Breast epithelium (tissue), 4 donors: ENCODE measurements at regions not wholly inside any gene's neighbourhood (a gene's known extent, or its start where the extent isn't known, plus 50 kb on each side); places are given as distances from the start of the nearest gene placed in this dataset.

Experiments
- DNase-seq, 2 donors: peaks; one replicate each; pipeline ENCODE4 v3.0.0-alpha.2; 2019; ENCODE audit warnings: low spot score in 2 of 2
- H3K27ac ChIP-seq, 2 donors: fragments of 200-600 bp; sonication (generic) in 1 of 2; one replicate each; pipeline ENCODE4 v1.5.1; 2016 to 2019; ENCODE audit warnings: mild to moderate bottlenecking in 1 of 2
- H3K27me3 ChIP-seq, 2 donors: fragments of 200-600 bp; sonication (generic) in 1 of 2; one replicate each; pipeline versions ENCODE4 v1.5.1 to v1.6.0; 2017 to 2019; ENCODE audit warnings: control low read depth in 1 of 2, mild to moderate bottlenecking in 1 of 2
- H3K36me3 ChIP-seq: fragments of 200-600 bp; one replicate; pipeline ENCODE4 v1.5.1; 2019
- H3K4me1 ChIP-seq, 2 donors: fragments of 200-600 bp; sonication (generic); one replicate each; pipeline ENCODE4 v1.5.1; 2016 to 2019; ENCODE audit warnings: control low read depth in 1 of 2
- H3K4me3 ChIP-seq, 3 donors: fragments of 200-600 bp; sonication (generic); 1 replicate in 2 of 3; 2 replicates in 1 of 3; pipeline ENCODE4 v1.5.1; 2016 to 2019; ENCODE audit warnings: mild to moderate bottlenecking in 3 of 3, moderate library complexity in 2 of 3
- H3K9me3 ChIP-seq, 2 donors: fragments of 200-600 bp; sonication (generic) in 1 of 2; one replicate each; pipeline ENCODE4 v1.5.1; 2016 to 2019; ENCODE audit warnings: control low read depth in 1 of 2
- POLR2A ChIP-seq: fragments of 450-650 bp; IDR thresholded peaks from one replicate; pipeline ENCODE4 v1.6.1; 2016; ENCODE audit warnings: antibody characterized with exemption, mild to moderate bottlenecking, moderate library complexity
- POLR2AphosphoS5 ChIP-seq, 3 donors: sonication (generic); formaldehyde crosslinking; IDR thresholded peaks; one replicate each; pipeline ENCODE4 v1.6.1; 2017; ENCODE audit warnings: antibody characterized with exemption in 3 of 3
- intact Hi-C: fragments of 100-400 bp; cut with DNase I; formaldehyde crosslinking; loops from one replicate; pipeline ENCODE4 v1.15.1; 2023; ENCODE audit warnings: low total_unique reads
- TF ChIP-seq, protein P1 (sequence below), 3 donors: fragments of 450-650 bp; IDR thresholded peaks; one replicate each; pipeline ENCODE4 v1.5.1; 2016 to 2017; ENCODE audit warnings: antibody characterized with exemption in 3 of 3, mild to moderate bottlenecking in 3 of 3, moderate library complexity in 3 of 3

- DNase-seq: no peak
- Histone ChIP-seq H3K27ac (no peak overlapping the region), H3K27me3 (no peaks in the 10 kb centered on the region), H3K9me3 (no peaks in the 10 kb centered on the region), H3K4me1 (no peaks in the 10 kb centered on the region), H3K4me3 (no peak overlapping the region), H3K36me3 (no peaks in the 10 kb centered on the region)
- TF ChIP-seq, protein P1, sequence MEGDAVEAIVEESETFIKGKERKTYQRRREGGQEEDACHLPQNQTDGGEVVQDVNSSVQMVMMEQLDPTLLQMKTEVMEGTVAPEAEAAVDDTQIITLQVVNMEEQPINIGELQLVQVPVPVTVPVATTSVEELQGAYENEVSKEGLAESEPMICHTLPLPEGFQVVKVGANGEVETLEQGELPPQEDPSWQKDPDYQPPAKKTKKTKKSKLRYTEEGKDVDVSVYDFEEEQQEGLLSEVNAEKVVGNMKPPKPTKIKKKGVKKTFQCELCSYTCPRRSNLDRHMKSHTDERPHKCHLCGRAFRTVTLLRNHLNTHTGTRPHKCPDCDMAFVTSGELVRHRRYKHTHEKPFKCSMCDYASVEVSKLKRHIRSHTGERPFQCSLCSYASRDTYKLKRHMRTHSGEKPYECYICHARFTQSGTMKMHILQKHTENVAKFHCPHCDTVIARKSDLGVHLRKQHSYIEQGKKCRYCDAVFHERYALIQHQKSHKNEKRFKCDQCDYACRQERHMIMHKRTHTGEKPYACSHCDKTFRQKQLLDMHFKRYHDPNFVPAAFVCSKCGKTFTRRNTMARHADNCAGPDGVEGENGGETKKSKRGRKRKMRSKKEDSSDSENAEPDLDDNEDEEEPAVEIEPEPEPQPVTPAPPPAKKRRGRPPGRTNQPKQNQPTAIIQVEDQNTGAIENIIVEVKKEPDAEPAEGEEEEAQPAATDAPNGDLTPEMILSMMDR (IDR thresholded peaks at IDR 0.05): no peak
- TF ChIP-seq POLR2AphosphoS5 (IDR thresholded peaks at IDR 0.05) (no peak), POLR2A (no peak)
- intact Hi-C loops: no loop called here
Observed at GRCh38 chr10:60490013-60490412, 100.3 kb upstream of the ANK3 start.

GRCh38 chr10:60488111-60488669 is 98.5 kb upstream of the ANK3 start:
- Histone ChIP-seq H3K36me3 (no peaks in the 10 kb centered on the region), H3K27me3 (no peaks in the 10 kb centered on the region), H3K4me1 (no peaks in the 10 kb centered on the region), H3K9me3 (no peaks in the 10 kb centered on the region), H3K27ac (no peak overlapping the region), H3K4me3 (no peak overlapping the region)
- no peak for DNase-seq
- TF ChIP-seq, protein P1 (IDR thresholded peaks at IDR 0.05): no peak
- no peak for TF ChIP-seq POLR2A
- no peak for TF ChIP-seq POLR2AphosphoS5 (IDR thresholded peaks at IDR 0.05)
- intact Hi-C loops: no loop called here

GRCh38 chr10:60487543-60487942 is 97.9 kb upstream of the ANK3 start:
- Histone ChIP-seq H3K4me1 (no peaks in the 10 kb centered on the region), H3K36me3 (no peaks in the 10 kb centered on the region), H3K27ac (no peak overlapping the region), H3K4me3 (no peak overlapping the region), H3K27me3 (no peaks in the 10 kb centered on the region), H3K9me3 (no peaks in the 10 kb centered on the region)
- no peak for DNase-seq
- TF ChIP-seq POLR2AphosphoS5 (IDR thresholded peaks at IDR 0.05): no peak
- TF ChIP-seq, protein P1 (IDR thresholded peaks at IDR 0.05): no peak
- no peak for TF ChIP-seq POLR2A
- intact Hi-C loops: no loop called here

GRCh38 chr10:60485025-60485424 is 95.3 kb upstream of the ANK3 start:
- Histone ChIP-seq H3K4me1 (peaks cover 0 to 4% of the 10 kb centered on the region in 2 donors), H3K27ac (no peak overlapping the region), H3K27me3 (no peaks in the 10 kb centered on the region), H3K9me3 (no peaks in the 10 kb centered on the region), H3K36me3 (no peaks in the 10 kb centered on the region), H3K4me3 (no peak overlapping the region)
- DNase-seq: no peak
- no peak for TF ChIP-seq POLR2AphosphoS5 (IDR thresholded peaks at IDR 0.05)
- TF ChIP-seq POLR2A: no peak
- TF ChIP-seq, protein P1 (IDR thresholded peaks at IDR 0.05): no peak
- intact Hi-C loops: no loop called here

DNA sequence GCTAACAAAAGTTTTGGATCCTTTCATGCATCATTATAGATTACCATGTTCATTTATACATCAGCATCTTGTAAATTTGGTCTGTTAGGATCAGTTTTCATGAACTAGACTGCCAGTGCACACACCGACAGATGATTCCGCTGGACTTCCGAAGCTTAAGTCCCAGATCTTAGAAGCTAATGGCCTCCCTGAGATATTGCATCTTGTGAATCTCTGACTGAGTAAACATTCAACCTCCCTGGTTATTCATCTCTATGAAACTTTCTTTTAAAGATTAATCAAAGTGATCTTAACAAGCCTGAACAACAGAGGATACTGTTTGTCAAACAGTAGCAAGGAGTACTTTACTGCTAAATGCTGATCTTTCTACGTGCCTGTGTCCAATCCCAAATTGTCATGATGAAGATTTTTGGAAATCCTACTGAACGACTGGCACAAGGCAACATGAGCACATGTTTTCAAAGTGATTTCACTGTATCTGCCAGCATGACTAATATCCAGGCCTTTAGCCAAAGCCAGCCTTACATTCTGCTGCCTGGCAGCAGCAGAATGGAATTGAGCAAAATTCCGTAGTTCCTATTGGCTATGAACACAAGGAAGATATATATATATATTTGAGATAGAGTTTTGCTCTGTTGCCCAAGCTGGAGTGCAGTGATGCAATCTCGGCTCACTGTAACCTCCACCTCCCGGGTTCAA is 91.3 kb upstream of the ANK3 start:
- no peak overlapping the region for H3K4me3 ChIP-seq
- H3K27ac ChIP-seq: no peak overlapping the region
- H3K4me1 ChIP-seq: peaks cover 0 to 4% of the 10 kb centered on the region in 2 donors
- no peak for DNase-seq
- intact Hi-C loops: no loop called here
- no peaks in the 10 kb centered on the region for H3K36me3 ChIP-seq
- no peak for TF ChIP-seq POLR2A
- TF ChIP-seq, protein P1 (IDR thresholded peaks at IDR 0.05): no peak
- H3K27me3 ChIP-seq: no peaks in the 10 kb centered on the region
- H3K9me3 ChIP-seq: no peaks in the 10 kb centered on the region
